ENCODE measurements at regions not wholly inside any gene's neighbourhood (a gene's known extent, or its start where the extent isn't known, plus 50 kb on each side); places are given as distances from the start of the nearest gene placed in this dataset.
A peak's percentile ranks its signal among the peaks of the same experiment; 100 is the strongest.

GRCh38 chr17:68812876-68813584 is 142.2 kb downstream of the ABCA8 start:
- no peak for DNase-seq (ENCODE audit: low spot score)

GRCh38 chr17:68809148-68809547 is 146.0 kb downstream of the ABCA8 start:
- DNase-seq (ENCODE audit: low spot score): peak; percentile 22

- DNase-seq (ENCODE audit: low spot score): peak; percentile 48
These were observed 147.0 kb downstream of the ABCA8 start for GRCh38 chr17:68807998-68808772.

GRCh38 chr17:68805609-68806008 is 149.6 kb downstream of the ABCA8 start:
- no peak for DNase-seq (ENCODE audit: low spot score)

DNA sequence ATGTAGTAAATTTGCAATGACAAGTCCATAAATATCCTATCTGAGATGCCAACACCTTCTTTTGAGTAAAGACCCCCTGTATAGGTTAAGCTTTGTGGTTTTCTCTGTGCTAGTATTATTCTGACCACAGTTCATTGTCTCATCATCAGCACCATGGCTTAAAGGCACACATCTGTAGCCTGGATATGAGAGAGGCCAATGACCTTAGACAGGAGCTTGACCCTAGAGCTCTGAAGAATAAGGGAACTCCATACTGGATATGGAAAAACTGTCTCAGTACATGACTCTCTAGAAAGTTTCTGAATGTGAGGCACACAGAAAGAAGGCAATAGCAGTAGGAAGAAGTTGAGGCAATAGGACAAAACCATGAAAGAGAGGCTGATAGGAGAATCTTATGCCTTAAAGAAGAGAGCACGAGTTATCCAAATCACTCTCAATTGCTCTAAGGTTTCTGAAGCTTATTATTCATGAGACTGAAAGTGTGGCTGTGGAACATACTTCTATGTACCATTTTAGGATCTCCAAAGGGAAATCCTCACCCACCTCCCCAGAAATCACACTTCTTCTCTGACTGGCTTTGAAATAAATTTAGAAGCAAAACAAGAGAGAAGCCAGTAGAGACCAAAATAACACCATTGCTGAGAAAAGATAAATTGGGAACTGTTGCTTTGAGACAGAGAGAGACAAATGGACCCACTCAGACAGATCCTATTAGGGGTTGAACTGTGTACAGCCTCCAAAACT is 150.2 kb downstream of the ABCA8 start:
- no peak for DNase-seq (ENCODE audit: low spot score)

DNA sequence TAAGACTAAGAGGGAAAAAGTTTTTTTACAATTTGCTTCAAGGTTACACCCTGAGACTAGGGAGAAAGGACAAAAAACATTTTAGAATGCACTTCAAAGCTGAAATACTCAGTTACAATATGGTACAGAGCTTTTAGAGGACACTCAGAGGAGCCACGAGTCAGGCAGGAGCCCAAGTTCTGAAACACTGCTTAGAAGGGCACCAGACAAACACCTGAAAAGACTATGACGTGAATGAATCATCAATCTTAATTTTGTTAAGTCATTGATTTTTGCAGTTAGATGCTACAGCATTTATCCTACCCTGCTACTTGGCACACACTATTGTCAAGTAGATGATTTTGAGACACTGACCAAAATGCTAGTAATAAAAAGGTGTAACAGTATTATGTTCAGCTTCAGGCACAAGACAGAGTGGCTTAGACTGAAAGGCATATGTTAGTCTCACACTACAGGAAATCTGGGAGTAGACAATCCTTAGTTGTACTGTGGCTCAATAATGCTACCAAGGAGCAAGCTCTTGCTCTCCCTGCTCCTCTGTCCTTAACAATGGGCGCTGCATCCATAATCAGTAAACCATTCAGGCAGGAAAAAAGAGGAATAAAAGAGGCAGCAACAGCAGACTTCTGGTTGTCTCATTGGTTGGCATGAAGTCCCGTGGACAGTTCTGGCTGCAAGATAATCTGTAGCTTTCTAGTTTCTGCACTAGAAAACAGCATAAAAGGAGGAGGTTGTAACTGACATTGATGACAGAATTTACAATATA is 151.8 kb downstream of the ABCA8 start:
- DNase-seq (ENCODE audit: low spot score): no peak

DNA sequence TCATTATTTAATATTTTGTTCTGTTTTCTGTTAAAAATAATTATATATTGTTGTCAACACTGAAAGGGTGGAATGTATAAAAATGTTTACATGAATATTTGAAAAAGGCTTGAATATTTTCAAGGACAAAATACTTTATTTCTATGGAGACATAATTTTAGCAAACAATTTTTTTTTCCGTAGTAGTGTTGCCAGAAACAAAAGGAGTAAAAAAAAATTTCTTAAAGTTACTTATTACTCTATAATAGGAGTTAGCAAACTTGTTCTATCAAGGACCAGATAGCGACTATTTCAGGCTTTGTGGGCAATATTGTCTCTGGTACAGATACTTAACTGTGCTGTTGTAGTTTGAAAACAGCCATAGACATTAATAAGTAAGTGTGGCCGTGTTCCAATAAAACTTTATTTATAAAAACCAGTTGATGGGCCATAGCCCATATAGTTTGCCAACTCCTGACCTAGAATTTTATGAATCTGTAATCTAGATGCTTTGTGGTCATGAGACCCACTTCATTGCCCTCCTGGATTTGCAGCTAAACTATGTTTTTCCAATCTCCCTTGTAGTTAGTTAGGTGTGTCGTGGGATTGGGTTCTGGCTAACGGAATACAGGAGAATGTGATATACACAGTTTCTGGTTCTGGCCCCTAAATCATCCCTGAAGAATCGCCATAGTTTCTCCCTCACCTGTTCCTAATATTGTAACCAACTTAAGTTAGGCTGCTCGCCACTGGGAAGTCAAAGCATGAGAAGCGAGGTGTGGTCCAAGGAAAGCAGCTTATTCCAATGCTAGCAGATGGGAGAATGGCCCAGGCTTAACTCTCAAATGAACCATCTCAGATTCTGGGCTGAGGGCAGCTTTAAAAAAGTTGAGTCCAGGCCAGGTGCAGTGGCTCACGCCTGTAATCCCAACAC is 153.6 kb downstream of the ABCA8 start:
- no peak for DNase-seq (ENCODE audit: low spot score)

GRCh38 chr17:68800751-68801150 is 154.4 kb downstream of the ABCA8 start:
- DNase-seq (ENCODE audit: low spot score): no peak

GRCh38 chr17:68794636-68795434 is 160.4 kb downstream of the ABCA8 start:
- DNase-seq (ENCODE audit: low spot score): no peak

- no peak for DNase-seq (ENCODE audit: low spot score)
These were observed 162.3 kb downstream of the ABCA8 start for GRCh38 chr17:68792873-68793272.

DNA sequence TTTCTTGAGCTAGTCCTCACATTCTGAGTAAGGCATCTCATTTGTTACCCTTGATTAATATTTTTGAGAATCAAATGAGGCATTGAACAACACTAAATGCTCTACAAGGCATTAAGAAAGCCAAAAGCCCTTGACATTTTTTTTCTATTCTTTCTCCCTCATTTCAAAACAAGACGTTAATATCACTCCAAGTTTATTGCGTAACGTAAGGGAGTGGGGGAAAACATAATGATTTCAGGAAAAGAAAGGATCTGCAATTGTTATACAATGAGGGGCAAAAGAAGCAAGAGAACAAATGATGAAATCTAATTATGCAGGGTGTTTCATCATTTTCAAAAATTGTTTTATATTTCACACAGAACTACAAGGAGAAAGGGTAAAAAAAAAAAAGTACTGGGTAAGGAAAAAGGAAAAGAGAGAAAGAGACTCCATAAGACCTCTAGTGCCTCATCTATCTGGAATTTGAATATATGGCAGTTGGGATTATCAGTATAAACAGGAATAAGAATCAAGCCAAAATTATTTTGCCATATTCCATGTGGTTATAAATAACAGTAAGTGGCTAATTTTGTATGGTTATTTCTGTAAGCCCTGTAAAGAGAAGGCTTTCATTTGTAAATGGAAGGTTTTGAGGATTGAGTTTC is 163.0 kb downstream of the ABCA8 start:
- no peak for DNase-seq (ENCODE audit: low spot score)

GRCh38 chr17:68790931-68791330 is 164.3 kb downstream of the ABCA8 start:
- no peak for DNase-seq (ENCODE audit: low spot score)

- no peak for DNase-seq (ENCODE audit: low spot score)
These were observed 164.7 kb downstream of the ABCA8 start for GRCh38 chr17:68790492-68790891.

- no peak for DNase-seq (ENCODE audit: low spot score)
These were observed 165.8 kb downstream of the ABCA8 start for GRCh38 chr17:68789203-68789962.

DNA sequence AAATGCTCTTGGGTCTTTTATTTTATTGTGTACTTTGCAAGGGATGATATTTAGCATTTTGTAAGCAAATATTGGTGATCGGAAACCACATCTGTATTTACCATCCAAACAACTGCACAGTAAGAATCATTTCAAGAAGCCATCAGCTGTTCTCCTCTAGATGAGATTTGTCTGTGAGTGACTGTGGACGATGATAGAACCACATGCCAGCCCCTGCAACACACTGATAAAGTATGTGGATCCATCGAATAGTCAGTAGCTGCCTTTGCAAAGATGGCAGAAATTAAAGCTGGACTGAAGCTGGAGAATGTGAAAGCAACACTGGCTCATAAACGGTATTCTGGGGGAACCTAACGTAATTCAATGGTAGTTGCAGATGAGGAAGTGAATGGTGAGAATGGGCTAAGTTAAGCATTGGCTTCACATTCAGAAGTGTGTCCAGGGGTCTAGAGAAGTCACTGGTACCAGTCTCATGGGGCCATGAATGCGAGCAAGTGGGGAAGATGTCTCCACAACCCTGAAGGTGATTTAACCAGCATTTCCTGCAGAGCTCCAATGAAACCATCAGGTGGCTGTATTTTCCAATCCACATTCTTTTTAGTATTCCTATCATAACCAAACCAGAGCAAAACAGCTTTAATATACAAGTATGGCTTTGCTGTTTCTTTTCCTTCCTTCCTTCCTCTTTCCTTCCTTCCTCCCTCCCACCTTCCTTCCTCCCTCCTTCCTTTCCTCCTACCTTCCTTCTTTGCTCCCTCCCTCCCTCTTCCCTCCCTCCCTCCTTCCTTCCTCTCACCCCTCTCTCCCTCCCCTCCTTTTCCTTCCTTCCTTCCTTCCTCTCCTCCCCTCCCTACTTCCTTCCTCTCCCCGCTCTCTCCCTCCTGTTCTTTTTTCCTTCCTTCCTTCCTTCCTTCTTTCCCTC is 169.4 kb downstream of the ABCA8 start:
- no peak for DNase-seq (ENCODE audit: low spot score)

DNA sequence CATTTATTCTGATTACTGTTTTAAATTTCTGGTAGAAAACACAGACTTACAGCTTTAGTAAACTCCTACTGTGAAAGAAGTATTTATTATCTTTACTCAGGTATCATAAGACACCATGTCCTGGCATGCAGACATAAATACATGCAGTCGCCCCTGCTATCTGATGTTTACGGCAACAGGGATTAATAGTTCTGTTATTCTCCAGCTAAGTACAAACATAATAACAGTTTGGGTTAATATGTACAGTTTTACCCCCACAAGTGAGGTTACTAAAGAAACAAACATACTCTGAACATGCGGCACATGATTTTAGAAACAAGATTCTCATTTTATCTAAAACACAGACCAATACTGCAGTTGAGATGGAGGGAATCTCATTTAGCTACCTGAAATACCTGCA is 170.8 kb downstream of the ABCA8 start:
- no peak for DNase-seq (ENCODE audit: low spot score)

GRCh38 chr17:68783861-68784260 is 171.3 kb downstream of the ABCA8 start:
- DNase-seq (ENCODE audit: low spot score): peak; percentile 27

GRCh38 chr17:68782789-68783188 is 172.4 kb downstream of the ABCA8 start:
- DNase-seq (ENCODE audit: low spot score): no peak

Measured in cerebellar cortex (tissue), 1 donor.